Lung (tissue), 11 donors: ENCODE measurements at regions not wholly inside any gene's neighbourhood (a gene's known extent, or its start where the extent isn't known, plus 50 kb on each side); places are given as distances from the start of the nearest gene placed in this dataset.

Experiments used
- ATAC-seq: fragments of 200-7000 bp; cut with Tn5 transposase; one replicate; pipeline ENCODE4 v1.9.1; 2020; ENCODE audit warnings: moderate number of reproducible peaks; ENCODE audit not compliant: insufficient read depth, low FRiP score
- DNase-seq, 3 donors: peaks; one replicate each; pipeline ENCODE4 v3.0.0-alpha.2; 2013 to 2017
- H3K27ac ChIP-seq, 2 donors: one replicate each; pipeline ENCODE4 v1.5.1; 2013; ENCODE audit warnings: mild to moderate bottlenecking in 2 of 2, moderate library complexity in 2 of 2, control low read depth in 1 of 2, inconsistent platforms in 1 of 2, low read depth in 1 of 2, low read length in 1 of 2
- H3K27me3 ChIP-seq, 3 donors: one replicate each; pipeline ENCODE4 v1.5.1; 2013; ENCODE audit warnings: low read length in 2 of 3; ENCODE audit not compliant: control insufficient read depth in 3 of 3, insufficient read depth in 3 of 3
- H3K36me3 ChIP-seq, 4 donors: one replicate each; pipeline ENCODE4 v1.5.1; 2013; ENCODE audit warnings: low read length in 4 of 4, mild to moderate bottlenecking in 1 of 4, moderate library complexity in 1 of 4; ENCODE audit not compliant: control insufficient read depth in 4 of 4, insufficient read depth in 4 of 4
- H3K4me1 ChIP-seq, 5 donors: one replicate each; pipeline ENCODE4 v1.5.1; 2013; ENCODE audit warnings: low read length in 5 of 5, mild to moderate bottlenecking in 2 of 5, moderate library complexity in 1 of 5; ENCODE audit not compliant: control insufficient read depth in 5 of 5, insufficient read depth in 5 of 5
- H3K4me3 ChIP-seq: one replicate; pipeline ENCODE4 v1.5.1; 2013; ENCODE audit warnings: mild to moderate bottlenecking, control low read depth, moderate library complexity
- H3K9ac ChIP-seq, 2 donors: one replicate each; pipeline ENCODE4 v1.5.1; 2013; ENCODE audit warnings: low read length in 2 of 2, control low read depth in 1 of 2; ENCODE audit not compliant: insufficient read depth in 1 of 2
- H3K9me3 ChIP-seq, 4 donors: one replicate each; pipeline ENCODE4 v1.5.1; 2013; ENCODE audit warnings: low read length in 3 of 4, mild to moderate bottlenecking in 1 of 4, moderate library complexity in 1 of 4; ENCODE audit not compliant: control insufficient read depth in 4 of 4, insufficient read depth in 3 of 4
- CTCF ChIP-seq: IDR thresholded peaks from 2 replicates; pipeline ENCODE4 v1.5.1; 2012; ENCODE audit warnings: mild to moderate bottlenecking; ENCODE audit errors: control extremely low read depth, extremely low read depth
- WGBS, 2 donors: extraction: QIAGEN DNeasy Blood & Tissue Kit; methylation state at CpG; one replicate each; pipeline ENCODE4 v1.1.7; 2013; 5-methylcytosine and 5-hydroxymethylcytosine counted together
- donor health status: control.
- donor health status: control.
- donor health status: Bipolar disorder and iron deficiency.
- donor health status: healthy.
- donor health status: DM: yes; HTN: yes; CAD: no.

- H3K36me3 ChIP-seq = no peaks in the 10 kb centered on the region
- peak in 2 of 3 donors; percentile 20 to 37 for DNase-seq
- no peak overlapping the region for H3K4me3 ChIP-seq
- H3K27ac ChIP-seq = no peak overlapping the region
- H3K9ac ChIP-seq = no peak overlapping the region
- H3K27me3 ChIP-seq = peaks cover 0 to 10% (median 5%) of the 10 kb centered on the region in 3 donors
- H3K9me3 ChIP-seq = no peaks in the 10 kb centered on the region
- ATAC-seq = no peak
- 51 to 70% methylated on average over 40 of the region's 40 CpGs for WGBS, 2 donors
- H3K4me1 ChIP-seq = peaks cover 0 to 11% (median 0%) of the 10 kb centered on the region in 5 donors
- TF ChIP-seq CTCF = no peak
These were observed 165.1 kb upstream of the TNRC6C start for GRCh38 chr17:77793146-77793970.

GRCh38 chr17:77793971-77794235 is 164.6 kb upstream of the TNRC6C start:
- WGBS, 2 donors = 83 to 89% methylated on average over 5 of the region's 5 CpGs
- H3K27ac ChIP-seq = no peak overlapping the region
- no peak overlapping the region for H3K9ac ChIP-seq
- peaks cover 0 to 11% (median 0%) of the 10 kb centered on the region in 5 donors for H3K4me1 ChIP-seq
- no peak overlapping the region for H3K4me3 ChIP-seq
- H3K9me3 ChIP-seq = no peaks in the 10 kb centered on the region
- ATAC-seq = no peak
- no peaks in the 10 kb centered on the region for H3K36me3 ChIP-seq
- no peak for DNase-seq
- peaks cover 0 to 10% (median 5%) of the 10 kb centered on the region in 3 donors for H3K27me3 ChIP-seq
- TF ChIP-seq CTCF = no peak

GRCh38 chr17:77794846-77795245 is 163.7 kb upstream of the TNRC6C start:
- DNase-seq (no peak), ATAC-seq (no peak)
- Histone ChIP-seq H3K9ac (no peak overlapping the region), H3K4me3 (no peak overlapping the region), H3K36me3 (no peaks in the 10 kb centered on the region), H3K27me3 (peaks cover 0 to 10% (median 5%) of the 10 kb centered on the region in 3 donors), H3K4me1 (peaks cover 0 to 11% (median 0%) of the 10 kb centered on the region in 5 donors), H3K9me3 (no peaks in the 10 kb centered on the region), H3K27ac (no peak overlapping the region)
- no peak for TF ChIP-seq CTCF
- 61 to 63% methylated on average over 6 of the region's 6 CpGs for WGBS, 2 donors
